ENCODE measurements at regions not wholly inside any gene's neighbourhood (a gene's known extent, or its start where the extent isn't known, plus 50 kb on each side); places are given as distances from the start of the nearest gene placed in this dataset.

DNA sequence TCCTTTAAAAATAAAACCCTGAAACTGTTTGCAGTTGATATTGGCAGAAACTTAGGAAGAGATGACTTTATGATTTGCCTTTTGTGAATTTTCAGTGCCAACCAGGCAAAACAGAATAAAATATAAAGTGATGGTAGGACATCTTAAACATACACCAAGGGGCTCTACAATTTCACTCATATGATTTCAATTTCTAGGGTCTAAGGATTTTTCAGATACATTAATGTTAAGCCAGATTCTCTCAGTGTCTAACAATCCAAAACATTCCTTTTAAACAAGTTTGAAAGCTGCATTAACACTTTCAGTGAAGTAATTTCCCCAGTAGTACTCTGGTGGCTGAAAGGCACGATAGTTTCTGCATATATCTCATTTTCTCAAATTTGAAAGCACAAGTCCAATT lies 1262.0 kb upstream of the ADGRL3 start:
- no peak for TF ChIP-seq EZH2phosphoT487 (IDR thresholded peaks at IDR 0.05; ENCODE audit: unreplicated experiment)
- TF ChIP-seq, protein P1, sequence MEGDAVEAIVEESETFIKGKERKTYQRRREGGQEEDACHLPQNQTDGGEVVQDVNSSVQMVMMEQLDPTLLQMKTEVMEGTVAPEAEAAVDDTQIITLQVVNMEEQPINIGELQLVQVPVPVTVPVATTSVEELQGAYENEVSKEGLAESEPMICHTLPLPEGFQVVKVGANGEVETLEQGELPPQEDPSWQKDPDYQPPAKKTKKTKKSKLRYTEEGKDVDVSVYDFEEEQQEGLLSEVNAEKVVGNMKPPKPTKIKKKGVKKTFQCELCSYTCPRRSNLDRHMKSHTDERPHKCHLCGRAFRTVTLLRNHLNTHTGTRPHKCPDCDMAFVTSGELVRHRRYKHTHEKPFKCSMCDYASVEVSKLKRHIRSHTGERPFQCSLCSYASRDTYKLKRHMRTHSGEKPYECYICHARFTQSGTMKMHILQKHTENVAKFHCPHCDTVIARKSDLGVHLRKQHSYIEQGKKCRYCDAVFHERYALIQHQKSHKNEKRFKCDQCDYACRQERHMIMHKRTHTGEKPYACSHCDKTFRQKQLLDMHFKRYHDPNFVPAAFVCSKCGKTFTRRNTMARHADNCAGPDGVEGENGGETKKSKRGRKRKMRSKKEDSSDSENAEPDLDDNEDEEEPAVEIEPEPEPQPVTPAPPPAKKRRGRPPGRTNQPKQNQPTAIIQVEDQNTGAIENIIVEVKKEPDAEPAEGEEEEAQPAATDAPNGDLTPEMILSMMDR (conservative IDR thresholded peaks at IDR 0.05; ENCODE audit: low read depth in 2 of 2), result no peak
- TF ChIP-seq POLR2AphosphoS5 (IDR thresholded peaks at IDR 0.05; ENCODE audit: low read depth), result no peak
